ENCODE measurements at regions not wholly inside any gene's neighbourhood (a gene's known extent, or its start where the extent isn't known, plus 50 kb on each side); places are given as distances from the start of the nearest gene placed in this dataset.
"Not testable (repeated sequence)": the region's sequence is repeated elsewhere in the genome, so short reads cannot be mapped to it uniquely, and the experiment has no call there.

DNA sequence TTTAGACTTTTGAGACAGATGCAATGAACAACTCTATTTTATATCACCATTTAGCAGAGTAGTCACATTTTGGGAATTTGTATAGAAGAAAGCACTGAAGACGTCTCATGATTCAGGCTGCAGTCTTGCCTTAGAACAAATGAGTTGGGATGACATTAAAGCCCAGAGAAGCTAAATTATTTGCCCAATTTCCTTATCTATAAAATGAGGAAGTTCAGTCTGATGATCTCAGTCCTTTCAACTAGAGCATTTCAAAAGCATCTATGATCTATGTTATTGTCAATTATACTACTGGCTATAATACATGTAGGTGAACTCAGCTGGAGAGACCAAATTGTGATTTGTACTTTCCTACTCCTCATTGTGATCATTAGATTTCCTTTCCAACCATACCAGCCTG lies 154.1 kb downstream of the OSTF1 start:
- Histone ChIP-seq H2BK15ac (replicated peaks; ENCODE audit: low read depth) (no peak overlapping the region), H3K23ac (ENCODE audit: low read length) (no peak overlapping the region), H4K8ac (ENCODE audit: low read depth, low read length) (no peak overlapping the region), H3K56ac (ENCODE audit: low read length) (no peak overlapping the region), H3K4me2 (ENCODE audit: low read length) (no peak overlapping the region), H3K4me1 (ENCODE audit: control insufficient read depth, low read depth, low read length) (no peaks in the 10 kb centered on the region), H2AK5ac (ENCODE audit: low read length) (no peak overlapping the region), H2BK120ac (ENCODE audit: low read depth, low read length) (no peak overlapping the region), H3K36me3 (ENCODE audit: control insufficient read depth, insufficient read depth, low read length) (no peaks in the 10 kb centered on the region), H3K79me1 (ENCODE audit: low read length) (no peaks in the 10 kb centered on the region), H3K4ac (ENCODE audit: low read depth, low read length) (no peak overlapping the region), H3K18ac (ENCODE audit: low read length) (no peak overlapping the region), H3K9ac (ENCODE audit: low read length) (no peak overlapping the region), H3K27me3 (ENCODE audit: insufficient read depth, low read length, poor library complexity) (no peaks in the 10 kb centered on the region), H4K5ac (ENCODE audit: low read length) (no peak overlapping the region), H3K27ac (ENCODE audit: low read depth, low read length) (no peak overlapping the region), H2BK5ac (ENCODE audit: low read length) (no peak overlapping the region), H3K79me2 (ENCODE audit: control insufficient read depth, insufficient read depth, low read length) (no peaks in the 10 kb centered on the region), H3K4me3 (ENCODE audit: low read length) (no peak overlapping the region)
- no peak for DNase-seq
- WGBS (ENCODE audit: extremely low coverage, insufficient coverage, low lambda C conversion rate), result no CpG with 5 or more reads among the region's 1 CpG

DNA sequence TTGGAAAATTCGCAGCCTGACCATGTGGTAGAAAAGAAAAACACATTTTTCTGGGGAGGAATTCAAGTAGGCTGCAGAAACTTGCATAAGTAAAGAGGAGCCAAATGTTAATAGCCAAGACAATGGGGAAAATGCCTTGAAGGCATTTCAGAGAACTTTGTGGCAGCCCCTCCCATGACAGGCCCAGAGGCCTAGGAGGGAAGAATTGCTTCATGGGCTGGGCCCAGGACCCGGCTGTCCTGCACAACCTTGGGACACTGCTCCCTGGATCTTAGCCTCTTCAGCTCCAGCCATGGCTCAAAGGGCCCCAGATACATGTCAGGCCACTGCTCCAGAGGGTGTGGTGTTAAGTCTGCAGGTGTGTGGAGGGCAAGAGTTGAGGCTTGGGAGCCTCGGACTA lies 158.6 kb downstream of the OSTF1 start:
- Histone ChIP-seq H3K56ac (ENCODE audit: low read length) (no peak overlapping the region), H3K79me2 (ENCODE audit: control insufficient read depth, insufficient read depth, low read length) (no peaks in the 10 kb centered on the region), H2BK120ac (ENCODE audit: low read depth, low read length) (no peak overlapping the region), H4K8ac (ENCODE audit: low read depth, low read length) (no peak overlapping the region), H2AK5ac (ENCODE audit: low read length) (no peak overlapping the region), H3K18ac (ENCODE audit: low read length) (no peak overlapping the region), H3K23ac (ENCODE audit: low read length) (no peak overlapping the region), H3K9ac (ENCODE audit: low read length) (no peak overlapping the region), H3K79me1 (ENCODE audit: low read length) (no peaks in the 10 kb centered on the region), H3K36me3 (ENCODE audit: control insufficient read depth, insufficient read depth, low read length) (no peaks in the 10 kb centered on the region), H2BK5ac (ENCODE audit: low read length) (no peak overlapping the region), H3K4ac (ENCODE audit: low read depth, low read length) (no peak overlapping the region), H4K5ac (ENCODE audit: low read length) (no peak overlapping the region), H3K27me3 (ENCODE audit: insufficient read depth, low read length, poor library complexity) (no peaks in the 10 kb centered on the region), H2BK15ac (replicated peaks; ENCODE audit: low read depth) (no peak overlapping the region), H3K4me1 (ENCODE audit: control insufficient read depth, low read depth, low read length) (no peaks in the 10 kb centered on the region), H3K27ac (ENCODE audit: low read depth, low read length) (no peak overlapping the region), H3K4me2 (ENCODE audit: low read length) (no peak overlapping the region), H3K4me3 (ENCODE audit: low read length) (no peak overlapping the region)
- no CpG with 5 or more reads among the region's 3 CpGs for WGBS (ENCODE audit: extremely low coverage, insufficient coverage, low lambda C conversion rate)
- DNase-seq, result no peak

DNA sequence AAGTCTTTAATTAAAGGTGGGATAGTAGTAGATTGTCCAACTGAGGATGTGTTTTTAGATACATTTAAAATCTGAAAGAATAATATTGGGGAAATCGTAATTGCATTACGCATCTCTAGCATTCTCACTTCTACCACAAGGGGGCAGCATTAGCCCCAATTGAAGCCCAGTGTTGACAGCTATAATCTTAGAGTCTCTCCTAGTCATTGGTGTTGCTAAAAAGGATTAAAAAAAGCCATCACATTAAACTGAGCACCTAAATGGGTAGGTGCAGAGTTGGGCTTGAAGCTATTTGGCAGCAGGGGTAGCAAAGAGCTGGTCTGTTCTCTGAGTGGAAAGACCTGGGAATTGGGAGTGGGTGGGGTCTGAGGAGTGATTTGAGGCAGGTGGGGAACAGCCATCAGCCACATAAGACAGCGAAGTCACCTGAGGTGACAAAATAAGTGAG lies 177.2 kb downstream of the OSTF1 start:
- Histone ChIP-seq H3K4ac (ENCODE audit: low read depth, low read length) (no peak overlapping the region), H2BK5ac (ENCODE audit: low read length) (no peak overlapping the region), H4K8ac (ENCODE audit: low read depth, low read length) (no peak overlapping the region), H2AK5ac (ENCODE audit: low read length) (no peak overlapping the region), H3K27ac (ENCODE audit: low read depth, low read length) (no peak overlapping the region), H2BK120ac (ENCODE audit: low read depth, low read length) (no peak overlapping the region), H3K56ac (ENCODE audit: low read length) (no peak overlapping the region), H4K5ac (ENCODE audit: low read length) (no peak overlapping the region), H3K9ac (ENCODE audit: low read length) (no peak overlapping the region), H3K4me3 (ENCODE audit: low read length) (no peak overlapping the region), H3K79me2 (ENCODE audit: control insufficient read depth, insufficient read depth, low read length) (no peaks in the 10 kb centered on the region), H3K79me1 (ENCODE audit: low read length) (no peaks in the 10 kb centered on the region), H3K4me1 (ENCODE audit: control insufficient read depth, low read depth, low read length) (no peaks in the 10 kb centered on the region), H3K36me3 (ENCODE audit: control insufficient read depth, insufficient read depth, low read length) (no peaks in the 10 kb centered on the region), H3K18ac (ENCODE audit: low read length) (no peak overlapping the region), H3K27me3 (ENCODE audit: insufficient read depth, low read length, poor library complexity) (no peaks in the 10 kb centered on the region), H2BK15ac (replicated peaks; ENCODE audit: low read depth) (no peak overlapping the region), H3K4me2 (ENCODE audit: low read length) (no peak overlapping the region), H3K23ac (ENCODE audit: low read length) (no peak overlapping the region)
- WGBS (ENCODE audit: extremely low coverage, insufficient coverage, low lambda C conversion rate), result no CpG with 5 or more reads among the region's 3 CpGs
- DNase-seq, result peak; percentile 63

DNA sequence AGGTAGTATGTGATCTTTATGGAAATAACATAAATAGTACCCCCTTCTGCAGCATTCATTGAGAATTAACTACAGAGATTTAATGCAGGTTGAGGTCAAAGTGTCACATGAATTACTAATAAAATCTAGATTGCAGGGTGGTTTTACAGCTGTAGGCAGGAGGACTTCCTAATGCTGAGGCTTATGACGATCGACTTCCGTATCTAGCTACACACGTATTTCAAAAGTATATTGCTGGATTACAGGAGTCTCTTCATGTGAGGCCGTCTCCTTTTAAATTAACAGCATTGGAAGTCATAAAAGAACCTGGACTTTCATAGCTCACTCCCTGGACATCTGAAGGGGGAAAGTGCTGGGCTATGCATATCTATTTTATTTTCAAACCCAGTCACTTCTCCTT lies 180.9 kb downstream of the OSTF1 start:
- H2BK5ac ChIP-seq (ENCODE audit: low read length), result no peak overlapping the region
- no peak for DNase-seq
- H3K4me1 ChIP-seq (ENCODE audit: control insufficient read depth, low read depth, low read length), result no peaks in the 10 kb centered on the region
- no peak overlapping the region for H3K9ac ChIP-seq (ENCODE audit: low read length)
- H3K23ac ChIP-seq (ENCODE audit: low read length), result no peak overlapping the region
- H3K4me3 ChIP-seq (ENCODE audit: low read length), result no peak overlapping the region
- H3K4ac ChIP-seq (ENCODE audit: low read depth, low read length), result no peak overlapping the region
- H4K5ac ChIP-seq (ENCODE audit: low read length), result no peak overlapping the region
- H3K36me3 ChIP-seq (ENCODE audit: control insufficient read depth, insufficient read depth, low read length), result no peaks in the 10 kb centered on the region
- H3K79me1 ChIP-seq (ENCODE audit: low read length), result no peaks in the 10 kb centered on the region
- no CpG with 5 or more reads among the region's 5 CpGs for WGBS (ENCODE audit: extremely low coverage, insufficient coverage, low lambda C conversion rate)
- no peak overlapping the region for H3K27ac ChIP-seq (ENCODE audit: low read depth, low read length)
- no peak overlapping the region for H2BK120ac ChIP-seq (ENCODE audit: low read depth, low read length)
- H2AK5ac ChIP-seq (ENCODE audit: low read length), result no peak overlapping the region
- no peak overlapping the region for H3K18ac ChIP-seq (ENCODE audit: low read length)
- H3K56ac ChIP-seq (ENCODE audit: low read length), result no peak overlapping the region
- no peaks in the 10 kb centered on the region for H3K79me2 ChIP-seq (ENCODE audit: control insufficient read depth, insufficient read depth, low read length)
- H3K4me2 ChIP-seq (ENCODE audit: low read length), result no peak overlapping the region
- no peaks in the 10 kb centered on the region for H3K27me3 ChIP-seq (ENCODE audit: insufficient read depth, low read length, poor library complexity)
- no peak overlapping the region for H2BK15ac ChIP-seq (replicated peaks; ENCODE audit: low read depth)
- H4K8ac ChIP-seq (ENCODE audit: low read depth, low read length), result no peak overlapping the region

DNA sequence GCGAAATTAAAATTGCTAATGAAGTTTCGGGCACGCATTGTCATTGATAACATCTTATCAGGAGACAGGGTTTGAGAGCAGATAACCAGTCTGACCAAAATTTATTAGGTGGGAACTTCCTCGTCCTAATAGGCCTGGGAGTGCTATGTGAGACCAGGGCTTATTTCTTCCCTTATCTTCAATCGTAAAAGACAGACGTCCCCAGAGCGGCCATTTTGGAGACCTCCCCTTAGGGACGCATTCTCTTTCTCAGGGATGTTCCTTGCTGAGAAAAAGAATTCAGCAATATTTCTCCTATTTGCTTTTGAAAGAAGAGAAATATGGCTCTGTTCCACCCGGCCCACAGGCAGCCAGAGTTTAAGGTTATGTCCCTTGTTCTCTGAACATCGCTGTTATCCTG lies 184.7 kb downstream of the OSTF1 start:
- H3K79me2 ChIP-seq (ENCODE audit: control insufficient read depth, insufficient read depth, low read length); H2BK120ac ChIP-seq (ENCODE audit: low read depth, low read length); H3K4me3 ChIP-seq (ENCODE audit: low read length); H3K79me1 ChIP-seq (ENCODE audit: low read length); H3K56ac ChIP-seq (ENCODE audit: low read length); H3K4ac ChIP-seq (ENCODE audit: low read depth, low read length); H3K4me2 ChIP-seq (ENCODE audit: low read length); H3K9ac ChIP-seq (ENCODE audit: low read length); H3K23ac ChIP-seq (ENCODE audit: low read length); H4K8ac ChIP-seq (ENCODE audit: low read depth, low read length); H3K4me1 ChIP-seq (ENCODE audit: control insufficient read depth, low read depth, low read length); H3K36me3 ChIP-seq (ENCODE audit: control insufficient read depth, insufficient read depth, low read length); H2BK5ac ChIP-seq (ENCODE audit: low read length); H2BK15ac ChIP-seq (replicated peaks; ENCODE audit: low read depth); H2AK5ac ChIP-seq (ENCODE audit: low read length); H3K27me3 ChIP-seq (ENCODE audit: insufficient read depth, low read length, poor library complexity); H3K27ac ChIP-seq (ENCODE audit: low read depth, low read length); H3K18ac ChIP-seq (ENCODE audit: low read length); H4K5ac ChIP-seq (ENCODE audit: low read length): not testable (repeated sequence)
- peak; percentile 29 for DNase-seq
- no CpG with 5 or more reads among the region's 10 CpGs for whole genome bisulfite sequencing (ENCODE audit: extremely low coverage, insufficient coverage, low lambda C conversion rate)

DNA sequence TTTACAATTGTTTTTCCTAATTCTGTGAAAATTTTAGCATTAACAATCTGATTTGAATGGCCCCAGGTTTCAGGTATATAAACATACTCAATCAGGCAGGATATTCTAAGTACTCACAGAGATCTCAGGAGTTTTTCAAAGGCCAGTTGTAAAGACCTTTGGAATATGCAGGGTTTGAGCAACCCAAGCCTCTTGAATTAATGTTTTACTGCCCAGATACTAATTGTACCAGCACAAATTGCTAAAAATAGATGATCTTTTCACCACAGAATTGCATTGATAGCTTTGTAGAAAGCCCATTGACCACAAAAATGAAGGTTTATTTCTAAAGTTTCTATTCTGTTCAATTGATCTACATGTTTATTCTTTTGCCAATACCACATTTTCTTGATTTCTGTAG lies 186.5 kb downstream of the OSTF1 start:
- Histone ChIP-seq H4K8ac (ENCODE audit: low read depth, low read length) (no peak overlapping the region), H2BK120ac (ENCODE audit: low read depth, low read length) (no peak overlapping the region), H3K4me3 (ENCODE audit: low read length) (no peak overlapping the region), H2AK5ac (ENCODE audit: low read length) (no peak overlapping the region), H3K4me2 (ENCODE audit: low read length) (no peak overlapping the region), H2BK15ac (replicated peaks; ENCODE audit: low read depth) (no peak overlapping the region), H4K5ac (ENCODE audit: low read length) (no peak overlapping the region), H3K79me1 (ENCODE audit: low read length) (no peaks in the 10 kb centered on the region), H2BK5ac (ENCODE audit: low read length) (no peak overlapping the region), H3K27ac (ENCODE audit: low read depth, low read length) (no peak overlapping the region), H3K56ac (ENCODE audit: low read length) (no peak overlapping the region), H3K36me3 (ENCODE audit: control insufficient read depth, insufficient read depth, low read length) (no peaks in the 10 kb centered on the region), H3K4me1 (ENCODE audit: control insufficient read depth, low read depth, low read length) (no peaks in the 10 kb centered on the region), H3K4ac (ENCODE audit: low read depth, low read length) (no peak overlapping the region), H3K79me2 (ENCODE audit: control insufficient read depth, insufficient read depth, low read length) (no peaks in the 10 kb centered on the region), H3K23ac (ENCODE audit: low read length) (no peak overlapping the region), H3K18ac (ENCODE audit: low read length) (no peak overlapping the region), H3K9ac (ENCODE audit: low read length) (no peak overlapping the region), H3K27me3 (ENCODE audit: insufficient read depth, low read length, poor library complexity) (no peaks in the 10 kb centered on the region)
- DNase-seq, result no peak
